HL-60/S4 treated with retinoic acid at 250 ng/mL for 4 days and 3 days (cell line): ENCODE measurements at regions not wholly inside any gene's neighbourhood (a gene's known extent, or its start where the extent isn't known, plus 50 kb on each side); places are given as distances from the start of the nearest gene placed in this dataset.

ENCODE experiments used
- in situ Hi-C: fragments of 300-500 bp; cut with MboI; formaldehyde crosslinking; loops from 2 replicates; pipeline ENCODE4 v1.7.0; 2022; ENCODE audit warnings: low sequenced_read_pairs

DNA sequence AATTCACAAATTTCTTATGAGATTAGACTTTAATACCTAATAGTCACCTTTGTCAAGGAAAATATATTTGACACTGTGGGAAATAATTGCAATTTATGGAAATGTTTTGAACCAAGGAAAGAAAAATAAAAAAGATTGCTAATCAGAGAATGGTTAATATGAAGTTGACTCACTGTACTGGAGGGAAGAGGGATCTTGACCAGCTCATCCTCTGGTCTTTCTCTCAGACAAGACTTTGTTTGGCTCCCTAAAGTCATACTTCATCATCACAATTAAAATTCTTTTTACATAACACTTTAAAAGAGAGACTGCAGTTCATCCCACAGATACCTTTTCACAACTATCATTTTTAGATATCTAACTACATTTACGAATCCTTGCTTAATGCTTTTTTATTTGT, 538.5 kb upstream of the ZEB2 start:
- in situ Hi-C loops = no loop called here

DNA sequence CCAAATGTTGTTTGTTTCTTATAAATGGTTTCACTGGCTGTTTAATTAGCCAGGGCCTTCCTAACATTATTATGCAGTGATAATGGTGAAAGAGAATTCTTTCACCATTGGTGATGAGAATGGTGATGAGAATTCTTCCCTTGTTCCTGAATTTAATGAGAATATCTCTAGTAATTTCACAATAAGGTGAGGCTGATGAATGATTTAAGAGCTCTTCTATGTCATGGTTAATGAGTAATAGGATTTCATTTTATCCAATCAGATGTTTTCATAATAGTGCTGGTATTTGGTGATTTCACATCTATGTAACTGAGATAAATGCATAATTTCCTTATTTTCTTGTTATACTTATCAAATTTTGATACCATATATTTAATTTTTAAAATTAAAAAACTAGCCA, 535.7 kb upstream of the ZEB2 start:
- in situ Hi-C loops = no loop called here

- in situ Hi-C loops = no loop called here
These were observed 530.2 kb upstream of the ZEB2 start for GRCh38 chr2:145050134-145050533.

- in situ Hi-C loops = no loop called here
These were observed 529.6 kb upstream of the ZEB2 start for GRCh38 chr2:145049475-145049874.

DNA sequence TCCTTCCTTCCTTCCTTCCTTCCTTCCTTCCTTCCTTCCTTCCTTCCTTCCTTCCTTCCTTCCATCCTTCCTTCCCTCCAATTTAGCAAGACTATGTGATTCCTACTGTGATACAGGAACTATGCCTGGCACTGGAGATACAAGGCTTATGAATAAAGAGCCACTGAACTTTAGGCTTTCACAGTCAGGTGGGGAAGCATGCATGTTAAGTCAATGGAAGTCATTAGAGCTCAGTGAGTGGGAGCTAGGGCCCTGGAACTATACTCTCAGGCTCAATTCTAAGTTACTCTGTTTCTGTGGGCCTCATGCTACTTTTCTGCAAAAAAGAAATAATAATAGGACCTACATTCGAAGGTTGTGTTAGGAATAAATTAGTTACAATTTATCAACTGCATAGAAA, 527.6 kb upstream of the ZEB2 start:
- in situ Hi-C loops = no loop called here

DNA sequence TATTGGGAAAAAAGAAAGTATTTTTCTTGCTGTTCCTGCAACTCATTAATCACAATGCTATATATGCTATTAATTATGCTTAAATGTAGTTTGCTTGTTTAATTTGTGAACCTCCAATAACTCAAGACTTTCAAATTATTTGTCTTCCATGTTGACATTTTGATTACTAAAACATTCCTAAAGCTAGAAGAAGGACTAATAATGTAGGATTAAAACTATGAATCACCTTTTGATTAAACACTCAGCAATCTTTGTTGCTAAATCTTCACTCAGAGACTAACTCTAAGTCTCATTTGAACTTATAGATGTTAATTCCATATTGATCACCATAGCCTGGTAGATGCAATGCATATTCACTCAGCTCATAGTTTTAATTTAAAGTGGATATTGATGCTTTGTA, 524.6 kb upstream of the ZEB2 start:
- in situ Hi-C loops = no loop called here

DNA sequence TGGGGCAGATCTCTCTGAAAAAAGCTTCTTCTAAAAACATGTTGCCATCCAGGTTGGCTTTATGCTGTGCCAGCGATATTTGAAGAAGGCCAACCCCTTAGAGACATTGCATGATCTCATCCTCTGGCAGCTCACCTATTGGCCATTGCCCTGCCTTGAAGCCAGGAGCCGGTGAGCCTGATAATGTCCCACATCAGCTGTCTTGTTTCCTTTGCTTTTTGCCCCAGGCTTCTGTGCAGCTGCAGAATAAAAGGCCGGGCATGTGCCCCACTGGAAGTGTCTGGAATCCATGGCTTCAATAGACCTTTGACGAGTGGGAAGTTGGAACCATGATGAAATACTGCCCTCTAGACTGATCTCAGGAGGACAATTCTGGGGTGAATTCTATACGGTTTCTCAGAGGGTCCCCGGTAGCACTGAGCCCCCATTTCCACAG, 523.5 kb upstream of the ZEB2 start:
- in situ Hi-C loops = no loop called here

- in situ Hi-C loops = no loop called here
These were observed 521.8 kb upstream of the ZEB2 start for GRCh38 chr2:145041706-145042105.

DNA sequence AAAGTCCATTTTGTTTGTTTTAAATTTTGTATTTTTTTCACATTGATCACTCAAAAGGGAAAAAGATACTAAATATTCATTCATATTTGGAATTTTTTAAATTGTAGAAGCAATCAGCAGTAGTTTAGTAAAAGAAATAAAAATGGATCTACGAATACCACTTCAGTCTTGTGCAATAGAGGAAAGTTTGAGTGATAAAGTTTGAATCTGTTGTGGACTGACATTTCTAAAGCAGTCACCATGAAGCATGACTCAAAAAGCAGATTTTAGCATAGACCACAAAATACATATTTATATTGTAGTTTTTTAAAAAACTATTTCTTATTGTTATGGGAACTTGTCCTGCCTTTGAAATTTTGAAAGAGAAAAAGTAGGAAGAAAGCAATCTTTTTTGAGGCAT, 520.5 kb upstream of the ZEB2 start:
- in situ Hi-C loops = no loop called here

- in situ Hi-C loops = no loop called here
These were observed 518.2 kb upstream of the ZEB2 start for GRCh38 chr2:145038041-145038525.

GRCh38 chr2:145036421-145037011, 516.6 kb upstream of the ZEB2 start:
- in situ Hi-C loops = no loop called here

- in situ Hi-C loops = no loop called here
These were observed 514.6 kb upstream of the ZEB2 start for GRCh38 chr2:145034511-145034910.

GRCh38 chr2:145033438-145033837, 513.5 kb upstream of the ZEB2 start:
- in situ Hi-C loops = no loop called here

GRCh38 chr2:145032791-145033190, 512.9 kb upstream of the ZEB2 start:
- in situ Hi-C loops = no loop called here

GRCh38 chr2:145029873-145030272, 510.0 kb upstream of the ZEB2 start:
- in situ Hi-C loops = no loop called here

DNA sequence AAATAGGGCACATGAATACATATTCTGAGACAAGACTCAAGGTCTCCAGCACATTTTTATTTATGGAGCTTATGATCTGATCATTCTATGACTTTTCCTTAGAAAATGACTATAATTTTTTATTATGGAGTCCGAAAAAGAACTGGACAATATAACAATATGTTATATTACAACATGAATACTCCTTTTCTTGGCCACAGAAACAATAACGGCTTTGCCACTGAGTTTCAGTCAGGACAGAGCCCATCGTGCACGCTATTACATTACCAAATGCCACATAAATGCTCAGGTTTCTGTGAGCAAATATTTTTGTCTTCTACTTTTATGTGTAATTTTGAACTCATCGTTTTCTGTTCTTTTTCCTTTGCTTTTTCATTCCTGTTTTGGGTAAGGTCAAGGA, 509.2 kb upstream of the ZEB2 start:
- in situ Hi-C loops = no loop called here

- in situ Hi-C loops = no loop called here
These were observed 508.4 kb upstream of the ZEB2 start for GRCh38 chr2:145028101-145028920.

- in situ Hi-C loops = no loop called here
These were observed 506.8 kb upstream of the ZEB2 start for GRCh38 chr2:145026456-145027455.

- in situ Hi-C loops = no loop called here
These were observed 505.5 kb upstream of the ZEB2 start for GRCh38 chr2:145025382-145025781.

GRCh38 chr2:145023334-145023934, 503.5 kb upstream of the ZEB2 start:
- in situ Hi-C loops = no loop called here
